Nephron progenitor cell (in vitro differentiated cells): ENCODE measurements at regions not wholly inside any gene's neighbourhood (a gene's known extent, or its start where the extent isn't known, plus 50 kb on each side); places are given as distances from the start of the nearest gene placed in this dataset.
A peak's percentile ranks its signal among the peaks of the same experiment; 100 is the strongest.

Experiments used
- DNase-seq: peaks from one replicate; pipeline ENCODE4 v3.0.0; 2021
- H3K27ac Mint-ChIP-seq: 2 replicates; pipeline ENCODE4 v1.8.0; 2021; ENCODE audit warnings: mild to moderate bottlenecking, moderate library complexity, mixed read lengths
- H3K27me3 Mint-ChIP-seq: 2 replicates; pipeline ENCODE4 v1.8.0; 2021; ENCODE audit warnings: mild to moderate bottlenecking, low read depth, mixed read lengths; ENCODE audit not compliant: poor library complexity
- H3K36me3 Mint-ChIP-seq: 2 replicates; pipeline ENCODE4 v1.8.0; 2021; ENCODE audit warnings: low read depth, mixed read lengths
- H3K4me1 Mint-ChIP-seq: 2 replicates; pipeline ENCODE4 v1.8.0; 2021; ENCODE audit warnings: mixed read lengths
- H3K4me3 Mint-ChIP-seq: 2 replicates; pipeline ENCODE4 v1.8.0; 2021; ENCODE audit warnings: mild to moderate bottlenecking, moderate library complexity, mixed read lengths
- H3K9me3 Mint-ChIP-seq: 2 replicates; pipeline ENCODE4 v1.8.0; 2021; ENCODE audit warnings: mild to moderate bottlenecking, moderate library complexity, mixed read lengths
- TF ChIP-seq, protein P1 (sequence below): fragments of 200-600 bp; sonication (generic); IDR thresholded peaks from 2 replicates; pipeline ENCODE4 v1.5.0; 2021; ENCODE audit warnings: antibody characterized with exemption

DNA sequence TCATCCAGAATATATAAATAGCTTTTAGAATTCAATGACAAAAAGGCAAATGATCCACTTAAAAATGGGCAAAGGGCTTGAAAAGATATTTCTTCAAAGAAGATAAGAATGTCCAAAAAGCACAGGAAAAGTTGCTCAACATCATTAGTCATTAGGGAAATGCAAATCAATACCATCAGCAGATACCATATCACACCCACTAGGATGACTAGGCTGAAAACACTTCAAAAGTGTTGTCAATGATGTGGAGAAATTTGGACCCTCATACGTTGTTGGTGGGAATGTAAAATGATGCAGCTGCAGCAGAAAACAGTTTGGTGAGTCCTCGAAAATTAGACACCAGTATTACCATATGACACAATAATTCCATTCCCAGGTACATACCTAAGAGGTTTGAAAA lies 303.6 kb upstream of the SLC35B3 start:
- Mint-ChIP-seq H3K27ac (no peak overlapping the region), H3K27me3 (no peaks in the 10 kb centered on the region), H3K4me1 (peaks cover under 1% of the 10 kb centered on the region), H3K9me3 (peaks cover 24% of the 10 kb centered on the region), H3K4me3 (no peak overlapping the region), H3K36me3 (no peaks in the 10 kb centered on the region)
- no peak for DNase-seq
- TF ChIP-seq, protein P1, sequence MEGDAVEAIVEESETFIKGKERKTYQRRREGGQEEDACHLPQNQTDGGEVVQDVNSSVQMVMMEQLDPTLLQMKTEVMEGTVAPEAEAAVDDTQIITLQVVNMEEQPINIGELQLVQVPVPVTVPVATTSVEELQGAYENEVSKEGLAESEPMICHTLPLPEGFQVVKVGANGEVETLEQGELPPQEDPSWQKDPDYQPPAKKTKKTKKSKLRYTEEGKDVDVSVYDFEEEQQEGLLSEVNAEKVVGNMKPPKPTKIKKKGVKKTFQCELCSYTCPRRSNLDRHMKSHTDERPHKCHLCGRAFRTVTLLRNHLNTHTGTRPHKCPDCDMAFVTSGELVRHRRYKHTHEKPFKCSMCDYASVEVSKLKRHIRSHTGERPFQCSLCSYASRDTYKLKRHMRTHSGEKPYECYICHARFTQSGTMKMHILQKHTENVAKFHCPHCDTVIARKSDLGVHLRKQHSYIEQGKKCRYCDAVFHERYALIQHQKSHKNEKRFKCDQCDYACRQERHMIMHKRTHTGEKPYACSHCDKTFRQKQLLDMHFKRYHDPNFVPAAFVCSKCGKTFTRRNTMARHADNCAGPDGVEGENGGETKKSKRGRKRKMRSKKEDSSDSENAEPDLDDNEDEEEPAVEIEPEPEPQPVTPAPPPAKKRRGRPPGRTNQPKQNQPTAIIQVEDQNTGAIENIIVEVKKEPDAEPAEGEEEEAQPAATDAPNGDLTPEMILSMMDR: no peak

DNA sequence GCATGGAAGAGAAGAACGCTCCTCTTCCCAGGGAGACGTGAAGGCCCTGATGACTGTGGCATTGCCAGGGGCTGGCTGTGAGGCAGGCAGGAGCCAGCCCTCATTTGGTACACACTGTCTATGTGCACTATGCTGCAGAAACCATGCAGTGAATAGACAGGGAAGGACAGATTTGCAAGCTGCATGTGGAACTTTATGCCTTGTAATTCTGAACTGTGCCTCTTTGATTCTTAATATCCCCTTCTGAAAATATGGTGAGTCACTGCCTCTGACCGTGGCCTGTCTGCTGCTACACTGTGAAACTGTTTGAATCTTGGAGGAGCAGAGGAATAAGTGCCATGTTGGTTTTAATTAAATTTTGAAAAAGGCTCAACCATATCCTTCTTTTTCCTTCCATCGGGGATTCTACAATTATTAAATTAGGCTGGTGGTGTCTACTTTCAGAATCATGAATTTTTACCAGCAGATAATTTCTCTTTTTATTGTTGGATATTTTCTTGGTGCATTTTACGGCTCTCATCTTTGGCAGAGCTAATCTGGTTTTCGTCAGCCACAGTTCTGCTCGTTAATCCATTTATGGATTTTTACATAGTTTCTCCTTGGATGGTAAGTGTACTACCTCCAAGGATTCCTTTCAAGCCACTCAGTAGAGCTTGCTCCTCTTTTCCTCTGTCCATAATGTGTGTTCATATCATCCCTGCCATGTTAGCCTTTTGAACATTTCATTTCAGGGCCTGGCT lies 301.0 kb upstream of the SLC35B3 start:
- no peaks in the 10 kb centered on the region for H3K36me3 Mint-ChIP-seq
- peaks cover 13% of the 10 kb centered on the region for H3K9me3 Mint-ChIP-seq
- H3K27me3 Mint-ChIP-seq: peaks cover 8% of the 10 kb centered on the region
- TF ChIP-seq, protein P1: no peak
- H3K27ac Mint-ChIP-seq: no peak overlapping the region
- no peak overlapping the region for H3K4me3 Mint-ChIP-seq
- no peak for DNase-seq
- H3K4me1 Mint-ChIP-seq: peaks cover 10% of the 10 kb centered on the region

DNA sequence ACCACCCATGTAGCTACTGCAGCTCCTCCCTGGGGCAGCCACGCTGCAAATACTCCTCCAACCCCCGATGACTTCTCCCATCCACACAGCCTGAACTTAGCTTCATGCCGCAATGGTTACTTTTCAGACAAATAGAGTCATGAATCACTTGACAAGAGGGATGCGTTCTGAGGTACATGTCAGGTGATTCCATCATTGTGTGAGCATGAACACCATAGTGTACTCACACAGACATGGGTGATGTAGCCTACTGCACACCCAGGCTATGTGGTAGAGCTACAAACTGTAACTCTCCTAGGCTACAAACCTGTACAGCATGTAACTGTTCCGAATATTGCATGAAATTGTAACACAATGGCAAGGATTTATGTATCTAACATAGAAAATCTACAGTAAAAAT lies 298.5 kb upstream of the SLC35B3 start:
- TF ChIP-seq, protein P1: no peak
- Mint-ChIP-seq H3K4me3 (no peak overlapping the region), H3K4me1 (peaks cover 15% of the 10 kb centered on the region), H3K27me3 (peaks cover 8% of the 10 kb centered on the region), H3K27ac (peak overlapping the region; percentile 20), H3K9me3 (no peaks in the 10 kb centered on the region), H3K36me3 (no peaks in the 10 kb centered on the region)
- no peak for DNase-seq

DNA sequence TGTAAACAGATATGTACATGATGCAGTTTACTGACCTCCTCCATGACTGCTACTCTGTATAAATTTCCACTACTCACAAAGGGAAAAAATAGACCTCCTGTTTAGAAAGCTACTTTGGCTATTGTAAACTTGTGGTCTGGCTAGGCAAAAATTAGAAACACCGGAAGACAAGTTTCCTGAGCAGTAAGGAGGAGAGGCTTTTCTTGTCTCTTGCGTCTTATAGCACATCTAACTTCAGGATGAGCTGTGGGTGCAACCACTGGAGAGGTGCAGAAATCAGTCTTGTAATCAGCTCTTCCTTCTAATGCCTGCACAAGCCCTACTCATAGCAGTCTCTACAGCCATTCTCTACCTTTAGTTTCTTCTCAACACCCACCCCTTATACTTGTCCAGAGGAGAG lies 296.5 kb upstream of the SLC35B3 start:
- peak overlapping the region; percentile 68 for H3K27ac Mint-ChIP-seq
- H3K4me1 Mint-ChIP-seq: peaks cover 20% of the 10 kb centered on the region
- H3K9me3 Mint-ChIP-seq: no peaks in the 10 kb centered on the region
- TF ChIP-seq, protein P1: no peak
- H3K4me3 Mint-ChIP-seq: no peak overlapping the region
- no peak for DNase-seq
- H3K27me3 Mint-ChIP-seq: peaks cover 8% of the 10 kb centered on the region
- H3K36me3 Mint-ChIP-seq: no peaks in the 10 kb centered on the region

DNA sequence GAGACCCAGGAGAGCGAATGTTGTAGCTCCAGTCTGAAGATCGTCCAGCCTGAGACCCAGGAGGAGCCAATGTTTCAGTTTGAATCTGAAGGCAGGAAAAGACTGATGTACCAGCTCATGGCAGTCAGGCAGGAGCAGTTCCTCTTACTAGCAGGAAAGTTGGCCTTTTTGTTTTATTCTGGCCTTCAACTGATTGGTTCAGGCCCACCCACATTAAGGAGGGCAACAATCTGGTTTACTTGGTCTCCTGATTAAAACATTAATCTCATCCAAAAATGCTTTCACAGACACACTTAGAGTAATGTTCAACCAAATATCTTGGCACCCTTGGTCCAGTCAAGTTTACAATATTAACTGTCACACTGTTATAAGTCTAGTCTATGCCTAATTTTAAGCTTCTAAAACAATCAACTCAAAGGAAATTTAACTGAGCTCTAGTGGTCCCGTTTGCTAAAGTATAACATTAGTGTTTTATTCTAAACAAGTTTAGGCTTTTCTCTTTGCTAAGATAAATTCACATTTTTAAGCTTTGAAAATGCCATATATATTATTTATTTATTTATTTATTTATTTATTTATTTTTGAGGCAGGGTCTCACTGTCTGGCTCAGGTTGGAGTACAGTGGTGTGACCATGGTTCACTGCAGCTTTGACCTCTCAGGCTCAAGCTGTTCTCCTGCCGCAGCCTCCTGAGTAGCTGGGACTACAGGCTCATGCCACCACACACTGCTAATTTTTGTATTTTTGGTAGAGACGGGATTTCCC lies 275.5 kb upstream of the SLC35B3 start:
- H3K4me3 Mint-ChIP-seq: no peak overlapping the region
- no peaks in the 10 kb centered on the region for H3K36me3 Mint-ChIP-seq
- H3K9me3 Mint-ChIP-seq: no peaks in the 10 kb centered on the region
- DNase-seq: no peak
- H3K27me3 Mint-ChIP-seq: no peaks in the 10 kb centered on the region
- H3K4me1 Mint-ChIP-seq: no peaks in the 10 kb centered on the region
- H3K27ac Mint-ChIP-seq: no peak overlapping the region
- TF ChIP-seq, protein P1: no peak
